Keratinocyte (primary cell): ENCODE measurements at regions not wholly inside any gene's neighbourhood (a gene's known extent, or its start where the extent isn't known, plus 50 kb on each side); places are given as distances from the start of the nearest gene placed in this dataset.

ENCODE experiments used
- DNase-seq: peaks from one replicate; pipeline ENCODE4 v3.0.0-alpha.2; 2011; ENCODE audit warnings: low read depth, missing footprints, low spot score
- FAIRE-seq: peaks from 2 replicates; lab custom pipeline; 2011; peaks lifted over from hg19 to GRCh38; lab: Jason Lieb, UNC
- H2AFZ ChIP-seq: 2 replicates; pipeline ENCODE4 v1.6.0; 2012; ENCODE audit warnings: low read length, control low read depth, inconsistent platforms; ENCODE audit not compliant: control insufficient read depth
- H3K27ac ChIP-seq: 2 replicates; pipeline ENCODE4 v1.5.1; 2011; ENCODE audit warnings: low read length; ENCODE audit not compliant: control insufficient read depth, insufficient read depth
- H3K27me3 ChIP-seq: 3 replicates; pipeline ENCODE4 v1.6.0; 2011; ENCODE audit warnings: low read length; ENCODE audit not compliant: control insufficient read depth, insufficient read depth; ENCODE audit errors: extremely low read depth
- H3K36me3 ChIP-seq, 2 experiments: 2 replicates in 1 of 2; 3 replicates in 1 of 2; pipeline ENCODE4 v1.5.1; 2011; ENCODE audit warnings: low read length in 2 of 2, mild to moderate bottlenecking in 1 of 2; ENCODE audit not compliant: control insufficient read depth in 2 of 2, insufficient read depth in 2 of 2; ENCODE audit errors: extremely low read depth in 1 of 2
- H3K4me1 ChIP-seq: 3 replicates; pipeline ENCODE4 v1.5.1; 2011; ENCODE audit warnings: low read length; ENCODE audit not compliant: control insufficient read depth, insufficient read depth; ENCODE audit errors: extremely low read depth
- H3K4me2 ChIP-seq: 3 replicates; pipeline ENCODE4 v1.6.0; 2011; ENCODE audit warnings: low read depth, low read length; ENCODE audit not compliant: control insufficient read depth, insufficient read depth; ENCODE audit errors: extremely low read depth
- H3K4me3 ChIP-seq, 3 experiments: fragments of 200-600 bp in 1 of 3; sonication (generic) in 1 of 3; 2 replicates in 2 of 3; 3 replicates in 1 of 3; pipeline ENCODE4 v1.5.1; 2011 to 2016; ENCODE audit warnings: low read length in 3 of 3, mild to moderate bottlenecking in 3 of 3, control low read depth in 2 of 3, inconsistent platforms in 1 of 3, low read depth in 1 of 3, mixed read lengths in 1 of 3, mixed run types in 1 of 3, moderate library complexity in 1 of 3; ENCODE audit not compliant: control insufficient read depth in 2 of 3, insufficient read depth in 2 of 3; ENCODE audit errors: extremely low read depth in 1 of 3
- H3K79me2 ChIP-seq: 2 replicates; pipeline ENCODE4 v1.6.0; 2012; ENCODE audit warnings: low read length; ENCODE audit not compliant: control insufficient read depth, insufficient read depth
- H3K9ac ChIP-seq: 3 replicates; pipeline ENCODE4 v1.6.0; 2011; ENCODE audit warnings: low read length; ENCODE audit not compliant: control insufficient read depth, insufficient read depth; ENCODE audit errors: extremely low read depth
- H3K9me1 ChIP-seq: 3 replicates; pipeline ENCODE4 v1.6.0; 2011; ENCODE audit warnings: low read length; ENCODE audit not compliant: control insufficient read depth, insufficient read depth; ENCODE audit errors: extremely low read depth
- H3K9me3 ChIP-seq: 2 replicates; pipeline ENCODE4 v1.5.1; 2012; ENCODE audit warnings: low read depth, low read length; ENCODE audit not compliant: control insufficient read depth
- H4K20me1 ChIP-seq: 3 replicates; pipeline ENCODE4 v1.6.0; 2011; ENCODE audit warnings: low read length; ENCODE audit not compliant: control insufficient read depth, insufficient read depth; ENCODE audit errors: extremely low read depth
- CTCF ChIP-seq, 3 experiments: IDR thresholded peaks in 1 of 3; conservative IDR thresholded peaks in 1 of 3; optimal IDR thresholded peaks in 1 of 3; 2 replicates in 2 of 3; 3 replicates in 1 of 3; pipeline versions ENCODE3 to v1.5.1; 2011; ENCODE audit warnings: low read length in 3 of 3, mild to moderate bottlenecking in 3 of 3, moderate library complexity in 2 of 3, control low read depth in 1 of 3, inconsistent platforms in 1 of 3; ENCODE audit not compliant: insufficient read depth in 2 of 3; ENCODE audit errors: extremely low read depth in 1 of 3
- EZH2 ChIP-seq: IDR thresholded peaks from one replicate; pipeline ENCODE4 v1.6.1; 2012; ENCODE audit warnings: inconsistent platforms, mild to moderate bottlenecking, low read length, moderate library complexity
- dilution Hi-C: fragments of 300-500 bp; cut with MboI; formaldehyde crosslinking; loops from one replicate; pipeline ENCODE4 v1.7.0; 2020; ENCODE audit warnings: low sequenced_read_pairs; ENCODE audit not compliant: extremely low pct_ligation_motif_present

- no peaks in the 10 kb centered on the region for H3K36me3 ChIP-seq
- no peaks in the 10 kb centered on the region for H3K9me3 ChIP-seq
- TF ChIP-seq EZH2: no peak
- TF ChIP-seq CTCF (optimal IDR thresholded peaks at IDR 0.05 in 1 of 3, IDR thresholded peaks at IDR 0.05 in 1 of 3, conservative IDR thresholded peaks at IDR 0.05 in 1 of 3; ENCODE audit: extremely low read depth in 1 of 3, insufficient read depth in 2 of 3, low read length in 3 of 3): no peak
- no peak overlapping the region for H3K9ac ChIP-seq
- H3K79me2 ChIP-seq: no peaks in the 10 kb centered on the region
- H3K4me1 ChIP-seq: no peaks in the 10 kb centered on the region
- no peak overlapping the region for H2AFZ ChIP-seq
- H4K20me1 ChIP-seq: no peaks in the 10 kb centered on the region
- no peak for DNase-seq
- no peaks in the 10 kb centered on the region for H3K27me3 ChIP-seq
- no peak overlapping the region for H3K4me2 ChIP-seq
- H3K4me3 ChIP-seq: no peak overlapping the region
- no peak for FAIRE-seq
- no peaks in the 10 kb centered on the region for H3K9me1 ChIP-seq
- H3K27ac ChIP-seq: no peak overlapping the region
- dilution Hi-C loops: no loop called here
Measured at GRCh38 chr6:74892091-74892490, 313.8 kb downstream of the COL12A1 start.

GRCh38 chr6:74891349-74891831 lies 314.5 kb downstream of the COL12A1 start:
- DNase-seq (no peak), FAIRE-seq (no peak)
- Histone ChIP-seq H3K4me2 (no peak overlapping the region), H4K20me1 (no peaks in the 10 kb centered on the region), H3K4me3 (no peak overlapping the region), H3K27ac (no peak overlapping the region), H3K27me3 (no peaks in the 10 kb centered on the region), H3K36me3 (no peaks in the 10 kb centered on the region), H3K9ac (no peak overlapping the region), H3K9me1 (no peaks in the 10 kb centered on the region), H3K4me1 (no peaks in the 10 kb centered on the region), H3K9me3 (no peaks in the 10 kb centered on the region), H2AFZ (no peak overlapping the region), H3K79me2 (no peaks in the 10 kb centered on the region)
- dilution Hi-C loops: no loop called here
- TF ChIP-seq CTCF (optimal IDR thresholded peaks at IDR 0.05 in 1 of 3, IDR thresholded peaks at IDR 0.05 in 1 of 3, conservative IDR thresholded peaks at IDR 0.05 in 1 of 3; ENCODE audit: extremely low read depth in 1 of 3, insufficient read depth in 2 of 3, low read length in 3 of 3) (no peak), EZH2 (no peak)
